Endodermal cell (in vitro differentiated cells): ENCODE measurements at regions not wholly inside any gene's neighbourhood (a gene's known extent, or its start where the extent isn't known, plus 50 kb on each side); places are given as distances from the start of the nearest gene placed in this dataset.

ENCODE experiments used
- DNase-seq: peaks from one replicate; pipeline ENCODE4 v3.0.0-alpha.2; 2017
- H3K27ac ChIP-seq: 2 replicates; pipeline ENCODE4 v1.5.1; 2013; ENCODE audit warnings: mild to moderate bottlenecking, low read depth, low read length, moderate library complexity
- H3K27me3 ChIP-seq: 2 replicates; pipeline ENCODE4 v1.6.1; 2013; ENCODE audit warnings: mild to moderate bottlenecking, low read length, moderate library complexity; ENCODE audit not compliant: insufficient read depth, control insufficient read depth, poor library complexity, severe bottlenecking
- H3K36me3 ChIP-seq: 2 replicates; pipeline ENCODE4 v1.7.0; 2013; ENCODE audit warnings: mild to moderate bottlenecking, low read length, moderate library complexity; ENCODE audit not compliant: control insufficient read depth, insufficient read depth
- H3K4me1 ChIP-seq: one replicate; pipeline ENCODE4 v1.7.0; 2013; ENCODE audit warnings: low read length; ENCODE audit not compliant: control insufficient read depth, insufficient read depth
- H3K4me3 ChIP-seq: 2 replicates; pipeline ENCODE4 v1.5.1; 2013; ENCODE audit warnings: mild to moderate bottlenecking, low read length, moderate library complexity
- H3K9ac ChIP-seq: 2 replicates; pipeline ENCODE4 v1.6.1; 2013; ENCODE audit warnings: mild to moderate bottlenecking, low read length, moderate library complexity; ENCODE audit not compliant: poor library complexity, severe bottlenecking; ENCODE audit errors: extremely low read depth
- H3K9me3 ChIP-seq: 2 replicates; pipeline ENCODE4 v1.6.1; 2013; ENCODE audit warnings: mild to moderate bottlenecking, low read length, moderate library complexity; ENCODE audit not compliant: control insufficient read depth
- H3K27ac Mint-ChIP-seq: 2 replicates; pipeline ENCODE4 v1.8.0; 2020; ENCODE audit warnings: mixed read lengths
- H3K27me3 Mint-ChIP-seq: 2 replicates; pipeline ENCODE4 v1.8.0; 2021; ENCODE audit warnings: mild to moderate bottlenecking, mixed read lengths; ENCODE audit not compliant: insufficient read depth
- H3K36me3 Mint-ChIP-seq: 2 replicates; pipeline ENCODE4 v1.8.0; 2020; ENCODE audit warnings: low read depth, mixed read lengths
- H3K4me1 Mint-ChIP-seq: 2 replicates; pipeline ENCODE4 v1.8.0; 2020; ENCODE audit warnings: mixed read lengths
- H3K4me3 Mint-ChIP-seq: 2 replicates; pipeline ENCODE4 v1.8.0; 2020; ENCODE audit warnings: mild to moderate bottlenecking, moderate library complexity, mixed read lengths
- H3K9me3 Mint-ChIP-seq: 2 replicates; pipeline ENCODE4 v1.8.0; 2020; ENCODE audit warnings: mild to moderate bottlenecking, mixed read lengths
- CTCF ChIP-seq: fragments of 200-600 bp; sonication (generic); conservative IDR thresholded peaks from 2 replicates; pipeline ENCODE4 v1.5.0; 2021; ENCODE audit warnings: antibody characterized with exemption, mild to moderate bottlenecking
- WGBS, 2 experiments: methylation state at CpG; one replicate each; pipeline versions ENCODE4 v1.1.5 to v1.1.7; 2013; ENCODE audit warnings: missing lambda C conversion rate in 2 of 2, mixed read lengths in 1 of 2; ENCODE audit not compliant: insufficient coverage in 1 of 2, insufficient read length in 1 of 2; 5-methylcytosine and 5-hydroxymethylcytosine counted together

- H3K9ac ChIP-seq = no peak overlapping the region
- peaks cover 10% of the 10 kb centered on the region for H3K9me3 Mint-ChIP-seq
- H3K27me3 Mint-ChIP-seq = peaks cover 53% of the 10 kb centered on the region
- H3K36me3 Mint-ChIP-seq = no peaks in the 10 kb centered on the region
- H3K27ac ChIP-seq = no peak overlapping the region
- no peaks in the 10 kb centered on the region for H3K4me1 Mint-ChIP-seq
- H3K27ac Mint-ChIP-seq = no peak overlapping the region
- WGBS, 2 experiments = 89 to 95% methylated on average over 5 to 6 of the region's 6 CpGs
- DNase-seq = no peak
- peaks cover 11% of the 10 kb centered on the region for H3K9me3 ChIP-seq
- H3K27me3 ChIP-seq = peaks cover 45% of the 10 kb centered on the region
- H3K4me3 ChIP-seq = no peak overlapping the region
- H3K36me3 ChIP-seq = no peaks in the 10 kb centered on the region
- H3K4me3 Mint-ChIP-seq = no peak overlapping the region
- TF ChIP-seq CTCF = no peak
- H3K4me1 ChIP-seq = no peaks in the 10 kb centered on the region
These were observed 644.8 kb upstream of the LCORL start for GRCh38 chr4:18666322-18666721.

- Histone ChIP-seq H3K9ac (no peak overlapping the region), H3K36me3 (no peaks in the 10 kb centered on the region), H3K4me1 (no peaks in the 10 kb centered on the region), H3K27ac (no peak overlapping the region), H3K27me3 (peaks cover 39% of the 10 kb centered on the region), H3K9me3 (no peaks in the 10 kb centered on the region), H3K4me3 (no peak overlapping the region)
- Mint-ChIP-seq H3K9me3 (no peaks in the 10 kb centered on the region), H3K36me3 (no peaks in the 10 kb centered on the region), H3K27me3 (peaks cover 38% of the 10 kb centered on the region), H3K4me1 (no peaks in the 10 kb centered on the region), H3K4me3 (no peak overlapping the region), H3K27ac (no peak overlapping the region)
- 87 to 92% methylated on average over 3 to 9 of the region's 9 CpGs for WGBS, 2 experiments
- TF ChIP-seq CTCF = no peak
- no peak for DNase-seq
These were observed 642.6 kb upstream of the LCORL start for GRCh38 chr4:18664171-18664570.

GRCh38 chr4:18645351-18645750, 623.8 kb upstream of the LCORL start:
- TF ChIP-seq CTCF = no peak

More at GRCh38 chr4:18645351-18645750, 623.8 kb upstream of the LCORL start:
- Mint-ChIP-seq H3K27ac (no peak overlapping the region), H3K27me3 (no peaks in the 10 kb centered on the region), H3K36me3 (no peaks in the 10 kb centered on the region), H3K9me3 (peaks cover 4% of the 10 kb centered on the region), H3K4me1 (peaks cover 17% of the 10 kb centered on the region), H3K4me3 (no peak overlapping the region)
- Histone ChIP-seq H3K27me3 (no peaks in the 10 kb centered on the region), H3K4me3 (no peak overlapping the region), H3K4me1 (peaks cover 3% of the 10 kb centered on the region), H3K27ac (no peak overlapping the region), H3K9me3 (peaks cover 7% of the 10 kb centered on the region), H3K9ac (no peak overlapping the region), H3K36me3 (no peaks in the 10 kb centered on the region)
- 100% methylated on average over 1 of the region's 2 CpGs; no CpG with 5 or more reads in 1 of the 2 experiments for WGBS, 2 experiments
- no peak for DNase-seq
